ENCODE measurements at regions not wholly inside any gene's neighbourhood (a gene's known extent, or its start where the extent isn't known, plus 50 kb on each side); places are given as distances from the start of the nearest gene placed in this dataset.

GRCh38 chr22:48929276-48929790, 898.3 kb downstream of the BRD1 start (continued):
- TF ChIP-seq PAXIP1 (CRISPR knock-in tag; conservative IDR thresholded peaks at IDR 0.05), result no peak
- no peak for TF ChIP-seq ELF1 (CRISPR knock-in tag; IDR thresholded peaks at IDR 0.05)
- TF ChIP-seq ZBTB39 (CRISPR knock-in tag; IDR thresholded peaks at IDR 0.05), result no peak
- TF ChIP-seq ARID5B (CRISPR knock-in tag; IDR thresholded peaks at IDR 0.05), result no peak

All from HepG2 (cell line).